GM23338 (cell line): ENCODE measurements at regions not wholly inside any gene's neighbourhood (a gene's known extent, or its start where the extent isn't known, plus 50 kb on each side); places are given as distances from the start of the nearest gene placed in this dataset.

ENCODE experiments used
- ATAC-seq: fragments of 200-7000 bp; cut with Tn5 transposase; 3 replicates; pipeline ENCODE4 v1.9.1; 2020
- DNase-seq: peaks from one replicate; pipeline ENCODE4 v3.0.0-alpha.2; 2015; ENCODE audit warnings: low spot score
- H2AFZ ChIP-seq: fragments of 200-600 bp; sonication (generic); 2 replicates; pipeline ENCODE4 v1.8.0; 2016; ENCODE audit warnings: antibody characterized with exemption, mild to moderate bottlenecking, moderate library complexity
- H3F3A ChIP-seq: fragments of 200-600 bp; sonication (generic); replicated peaks from 2 replicates; pipeline ENCODE4 v1.8.0; 2017; ENCODE audit warnings: antibody characterized with exemption, mixed run types, low read depth
- H3K27ac ChIP-seq: fragments of 200-600 bp; sonication (generic); 2 replicates; pipeline ENCODE4 v1.6.1; 2016; ENCODE audit warnings: low read depth
- H3K27me3 ChIP-seq: fragments of 200-600 bp; sonication (generic); 2 replicates; pipeline ENCODE4 v1.8.0; 2016; ENCODE audit warnings: mild to moderate bottlenecking, mixed run types, moderate library complexity; ENCODE audit not compliant: insufficient read depth
- H3K36me3 ChIP-seq: fragments of 200-600 bp; sonication (generic); 2 replicates; pipeline ENCODE4 v1.8.0; 2016; ENCODE audit warnings: mild to moderate bottlenecking; ENCODE audit not compliant: insufficient read depth
- H3K4me1 ChIP-seq: fragments of 200-600 bp; sonication (generic); 2 replicates; pipeline ENCODE4 v1.8.0; 2016; ENCODE audit warnings: mild to moderate bottlenecking, moderate library complexity; ENCODE audit not compliant: insufficient read depth
- H3K4me2 ChIP-seq: fragments of 200-600 bp; sonication (generic); 2 replicates; pipeline ENCODE4 v1.7.1; 2017; ENCODE audit warnings: mixed run types
- H3K4me3 ChIP-seq: fragments of 200-600 bp; sonication (generic); 2 replicates; pipeline ENCODE4 v1.6.1; 2016; ENCODE audit warnings: mixed run types
- H3K79me2 ChIP-seq: fragments of 200-600 bp; sonication (generic); replicated peaks from 2 replicates; pipeline ENCODE4 v1.8.0; 2017; ENCODE audit warnings: mild to moderate bottlenecking; ENCODE audit not compliant: insufficient read depth
- H3K9me2 ChIP-seq: fragments of 200-600 bp; sonication (generic); 2 replicates; pipeline ENCODE4 v1.8.0; 2017; ENCODE audit not compliant: insufficient read depth
- H4K20me1 ChIP-seq: fragments of 200-600 bp; sonication (generic); replicated peaks from 2 replicates; pipeline ENCODE4 v1.8.0; 2017; ENCODE audit warnings: mild to moderate bottlenecking; ENCODE audit not compliant: insufficient read depth
- H3K27ac Mint-ChIP-seq: 2 replicates; pipeline ENCODE4 v1.8.0; 2020; ENCODE audit warnings: inconsistent platforms, mild to moderate bottlenecking, moderate library complexity, mixed read lengths
- H3K27me3 Mint-ChIP-seq: 3 replicates; pipeline ENCODE4 v1.8.0; 2022; ENCODE audit warnings: low read depth, mild to moderate bottlenecking, moderate library complexity, mixed read lengths, inconsistent platforms; ENCODE audit not compliant: insufficient read depth, poor library complexity
- H3K36me3 Mint-ChIP-seq: 3 replicates; pipeline ENCODE4 v1.8.0; 2021; ENCODE audit warnings: low read depth, mild to moderate bottlenecking, inconsistent platforms, moderate library complexity, mixed read lengths
- H3K4me1 Mint-ChIP-seq: 3 replicates; pipeline ENCODE4 v1.8.0; 2020; ENCODE audit warnings: mild to moderate bottlenecking, inconsistent platforms, mixed read lengths
- H3K4me3 Mint-ChIP-seq: 3 replicates; pipeline ENCODE4 v1.8.0; 2021; ENCODE audit warnings: moderate library complexity, mild to moderate bottlenecking, inconsistent platforms, mixed read lengths
- H3K9me3 Mint-ChIP-seq: 3 replicates; pipeline ENCODE4 v1.8.0; 2020; ENCODE audit warnings: moderate library complexity, mild to moderate bottlenecking, inconsistent platforms, mixed read lengths
- CREB1 ChIP-seq: fragments of 250-450 bp; sonication (Bioruptor Pico); IDR thresholded peaks from 2 replicates; pipeline ENCODE4 v1.5.0; 2020; ENCODE audit warnings: low read depth, mild to moderate bottlenecking, moderate library complexity
- EZH2 ChIP-seq: fragments of 200-600 bp; sonication (generic); IDR thresholded peaks from one replicate; pipeline ENCODE4 v1.8.0; 2017; ENCODE audit warnings: antibody characterized with exemption, mild to moderate bottlenecking, low read depth; ENCODE audit not compliant: unreplicated experiment
- EZH2phosphoT487 ChIP-seq: fragments of 200-600 bp; sonication (generic); IDR thresholded peaks from one replicate; pipeline ENCODE4 v1.8.1; 2018; ENCODE audit warnings: antibody characterized with exemption; ENCODE audit not compliant: unreplicated experiment
- JUNB ChIP-seq: IDR thresholded peaks from one replicate; pipeline ENCODE4 v1.6.1; 2016; ENCODE audit warnings: antibody characterized with exemption; ENCODE audit not compliant: unreplicated experiment
- NANOG ChIP-seq: IDR thresholded peaks from 2 replicates; pipeline ENCODE4 v1.6.1; 2016; ENCODE audit warnings: antibody characterized with exemption, borderline replicate concordance
- POLR2AphosphoS5 ChIP-seq: IDR thresholded peaks from 2 replicates; pipeline ENCODE4 v1.6.1; 2016; ENCODE audit warnings: antibody characterized with exemption, low read depth
- STAT1 ChIP-seq: IDR thresholded peaks from one replicate; pipeline ENCODE4 v1.6.1; 2016; ENCODE audit warnings: antibody characterized with exemption; ENCODE audit not compliant: unreplicated experiment
- ZNF114 ChIP-seq: fragments of 250-450 bp; sonication (Bioruptor Pico); IDR thresholded peaks from 2 replicates; pipeline ENCODE4 v1.5.0; 2020; ENCODE audit warnings: mild to moderate bottlenecking, moderate library complexity
- ZNF331 ChIP-seq: fragments of 250-450 bp; sonication (Bioruptor Pico); IDR thresholded peaks from 2 replicates; pipeline ENCODE4 v1.5.0; 2020; ENCODE audit warnings: low read depth, mild to moderate bottlenecking, moderate library complexity
- TF ChIP-seq, protein P1 (sequence below): fragments of 250-450 bp; sonication (Bioruptor Pico); IDR thresholded peaks from 2 replicates; pipeline ENCODE4 v1.5.0; 2020; ENCODE audit warnings: mild to moderate bottlenecking, moderate library complexity
- TF ChIP-seq, protein P2 (sequence below): IDR thresholded peaks from 2 replicates; pipeline ENCODE4 v1.6.1; 2016; ENCODE audit warnings: antibody characterized with exemption
- TF ChIP-seq, protein P3 (sequence below): IDR thresholded peaks from one replicate; pipeline ENCODE4 v1.6.1; 2018; ENCODE audit warnings: antibody characterized with exemption; ENCODE audit not compliant: unreplicated experiment

DNA sequence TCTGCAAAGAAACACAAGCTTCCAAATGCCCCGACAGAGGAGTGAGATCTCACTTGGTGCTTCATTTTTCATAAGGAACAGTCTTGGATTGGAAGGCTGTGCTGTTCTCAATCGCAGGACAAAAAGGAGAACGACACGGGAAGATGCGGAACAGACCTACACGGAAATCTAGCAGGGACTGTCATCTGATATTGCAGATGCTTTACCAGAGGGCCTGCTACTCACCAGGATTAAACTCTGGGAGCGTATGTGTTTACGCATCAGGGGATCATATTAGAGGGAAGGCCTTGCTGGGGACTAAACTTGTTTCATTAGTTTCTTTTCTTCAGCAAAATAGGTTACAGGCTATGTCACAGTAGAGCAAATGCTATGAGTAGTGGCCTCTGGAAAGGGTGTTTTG lies 82.8 kb upstream of the EEPD1 start:
- no peak for TF ChIP-seq ZNF331 (CRISPR knock-in tag)
- no peak for TF ChIP-seq POLR2AphosphoS5
- no peak for TF ChIP-seq EZH2phosphoT487
- TF ChIP-seq, protein P1, sequence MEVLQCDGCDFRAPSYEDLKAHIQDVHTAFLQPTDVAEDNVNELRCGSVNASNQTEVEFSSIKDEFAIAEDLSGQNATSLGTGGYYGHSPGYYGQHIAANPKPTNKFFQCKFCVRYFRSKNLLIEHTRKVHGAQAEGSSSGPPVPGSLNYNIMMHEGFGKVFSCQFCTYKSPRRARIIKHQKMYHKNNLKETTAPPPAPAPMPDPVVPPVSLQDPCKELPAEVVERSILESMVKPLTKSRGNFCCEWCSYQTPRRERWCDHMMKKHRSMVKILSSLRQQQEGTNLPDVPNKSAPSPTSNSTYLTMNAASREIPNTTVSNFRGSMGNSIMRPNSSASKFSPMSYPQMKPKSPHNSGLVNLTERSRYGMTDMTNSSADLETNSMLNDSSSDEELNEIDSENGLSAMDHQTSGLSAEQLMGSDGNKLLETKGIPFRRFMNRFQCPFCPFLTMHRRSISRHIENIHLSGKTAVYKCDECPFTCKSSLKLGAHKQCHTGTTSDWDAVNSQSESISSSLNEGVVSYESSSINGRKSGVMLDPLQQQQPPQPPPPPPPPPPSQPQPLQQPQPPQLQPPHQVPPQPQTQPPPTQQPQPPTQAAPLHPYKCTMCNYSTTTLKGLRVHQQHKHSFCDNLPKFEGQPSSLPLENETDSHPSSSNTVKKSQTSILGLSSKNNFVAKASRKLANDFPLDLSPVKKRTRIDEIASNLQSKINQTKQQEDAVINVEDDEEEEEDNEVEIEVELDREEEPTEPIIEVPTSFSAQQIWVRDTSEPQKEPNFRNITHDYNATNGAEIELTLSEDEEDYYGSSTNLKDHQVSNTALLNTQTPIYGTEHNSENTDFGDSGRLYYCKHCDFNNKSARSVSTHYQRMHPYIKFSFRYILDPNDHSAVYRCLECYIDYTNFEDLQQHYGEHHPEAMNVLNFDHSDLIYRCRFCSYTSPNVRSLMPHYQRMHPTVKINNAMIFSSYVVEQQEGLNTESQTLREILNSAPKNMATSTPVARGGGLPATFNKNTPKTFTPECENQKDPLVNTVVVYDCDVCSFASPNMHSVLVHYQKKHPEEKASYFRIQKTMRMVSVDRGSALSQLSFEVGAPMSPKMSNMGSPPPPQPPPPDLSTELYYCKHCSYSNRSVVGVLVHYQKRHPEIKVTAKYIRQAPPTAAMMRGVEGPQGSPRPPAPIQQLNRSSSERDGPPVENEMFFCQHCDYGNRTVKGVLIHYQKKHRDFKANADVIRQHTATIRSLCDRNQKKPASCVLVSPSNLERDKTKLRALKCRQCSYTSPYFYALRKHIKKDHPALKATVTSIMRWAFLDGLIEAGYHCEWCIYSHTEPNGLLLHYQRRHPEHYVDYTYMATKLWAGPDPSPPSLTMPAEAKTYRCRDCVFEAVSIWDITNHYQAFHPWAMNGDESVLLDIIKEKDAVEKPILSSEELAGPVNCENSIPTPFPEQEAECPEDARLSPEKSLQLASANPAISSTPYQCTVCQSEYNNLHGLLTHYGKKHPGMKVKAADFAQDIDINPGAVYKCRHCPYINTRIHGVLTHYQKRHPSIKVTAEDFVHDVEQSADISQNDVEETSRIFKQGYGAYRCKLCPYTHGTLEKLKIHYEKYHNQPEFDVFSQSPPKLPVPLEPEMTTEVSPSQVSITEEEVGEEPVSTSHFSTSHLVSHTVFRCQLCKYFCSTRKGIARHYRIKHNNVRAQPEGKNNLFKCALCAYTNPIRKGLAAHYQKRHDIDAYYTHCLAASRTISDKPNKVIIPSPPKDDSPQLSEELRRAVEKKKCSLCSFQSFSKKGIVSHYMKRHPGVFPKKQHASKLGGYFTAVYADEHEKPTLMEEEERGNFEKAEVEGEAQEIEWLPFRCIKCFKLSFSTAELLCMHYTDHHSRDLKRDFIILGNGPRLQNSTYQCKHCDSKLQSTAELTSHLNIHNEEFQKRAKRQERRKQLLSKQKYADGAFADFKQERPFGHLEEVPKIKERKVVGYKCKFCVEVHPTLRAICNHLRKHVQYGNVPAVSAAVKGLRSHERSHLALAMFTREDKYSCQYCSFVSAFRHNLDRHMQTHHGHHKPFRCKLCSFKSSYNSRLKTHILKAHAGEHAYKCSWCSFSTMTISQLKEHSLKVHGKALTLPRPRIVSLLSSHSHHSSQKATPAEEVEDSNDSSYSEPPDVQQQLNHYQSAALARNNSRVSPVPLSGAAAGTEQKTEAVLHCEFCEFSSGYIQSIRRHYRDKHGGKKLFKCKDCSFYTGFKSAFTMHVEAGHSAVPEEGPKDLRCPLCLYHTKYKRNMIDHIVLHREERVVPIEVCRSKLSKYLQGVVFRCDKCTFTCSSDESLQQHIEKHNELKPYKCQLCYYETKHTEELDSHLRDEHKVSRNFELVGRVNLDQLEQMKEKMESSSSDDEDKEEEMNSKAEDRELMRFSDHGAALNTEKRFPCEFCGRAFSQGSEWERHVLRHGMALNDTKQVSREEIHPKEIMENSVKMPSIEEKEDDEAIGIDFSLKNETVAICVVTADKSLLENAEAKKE (CRISPR knock-in tag), result no peak
- TF ChIP-seq, protein P2, sequence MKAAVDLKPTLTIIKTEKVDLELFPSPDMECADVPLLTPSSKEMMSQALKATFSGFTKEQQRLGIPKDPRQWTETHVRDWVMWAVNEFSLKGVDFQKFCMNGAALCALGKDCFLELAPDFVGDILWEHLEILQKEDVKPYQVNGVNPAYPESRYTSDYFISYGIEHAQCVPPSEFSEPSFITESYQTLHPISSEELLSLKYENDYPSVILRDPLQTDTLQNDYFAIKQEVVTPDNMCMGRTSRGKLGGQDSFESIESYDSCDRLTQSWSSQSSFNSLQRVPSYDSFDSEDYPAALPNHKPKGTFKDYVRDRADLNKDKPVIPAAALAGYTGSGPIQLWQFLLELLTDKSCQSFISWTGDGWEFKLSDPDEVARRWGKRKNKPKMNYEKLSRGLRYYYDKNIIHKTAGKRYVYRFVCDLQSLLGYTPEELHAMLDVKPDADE, result no peak
- no peak for TF ChIP-seq STAT1
- TF ChIP-seq EZH2, result no peak
- TF ChIP-seq, protein P3, sequence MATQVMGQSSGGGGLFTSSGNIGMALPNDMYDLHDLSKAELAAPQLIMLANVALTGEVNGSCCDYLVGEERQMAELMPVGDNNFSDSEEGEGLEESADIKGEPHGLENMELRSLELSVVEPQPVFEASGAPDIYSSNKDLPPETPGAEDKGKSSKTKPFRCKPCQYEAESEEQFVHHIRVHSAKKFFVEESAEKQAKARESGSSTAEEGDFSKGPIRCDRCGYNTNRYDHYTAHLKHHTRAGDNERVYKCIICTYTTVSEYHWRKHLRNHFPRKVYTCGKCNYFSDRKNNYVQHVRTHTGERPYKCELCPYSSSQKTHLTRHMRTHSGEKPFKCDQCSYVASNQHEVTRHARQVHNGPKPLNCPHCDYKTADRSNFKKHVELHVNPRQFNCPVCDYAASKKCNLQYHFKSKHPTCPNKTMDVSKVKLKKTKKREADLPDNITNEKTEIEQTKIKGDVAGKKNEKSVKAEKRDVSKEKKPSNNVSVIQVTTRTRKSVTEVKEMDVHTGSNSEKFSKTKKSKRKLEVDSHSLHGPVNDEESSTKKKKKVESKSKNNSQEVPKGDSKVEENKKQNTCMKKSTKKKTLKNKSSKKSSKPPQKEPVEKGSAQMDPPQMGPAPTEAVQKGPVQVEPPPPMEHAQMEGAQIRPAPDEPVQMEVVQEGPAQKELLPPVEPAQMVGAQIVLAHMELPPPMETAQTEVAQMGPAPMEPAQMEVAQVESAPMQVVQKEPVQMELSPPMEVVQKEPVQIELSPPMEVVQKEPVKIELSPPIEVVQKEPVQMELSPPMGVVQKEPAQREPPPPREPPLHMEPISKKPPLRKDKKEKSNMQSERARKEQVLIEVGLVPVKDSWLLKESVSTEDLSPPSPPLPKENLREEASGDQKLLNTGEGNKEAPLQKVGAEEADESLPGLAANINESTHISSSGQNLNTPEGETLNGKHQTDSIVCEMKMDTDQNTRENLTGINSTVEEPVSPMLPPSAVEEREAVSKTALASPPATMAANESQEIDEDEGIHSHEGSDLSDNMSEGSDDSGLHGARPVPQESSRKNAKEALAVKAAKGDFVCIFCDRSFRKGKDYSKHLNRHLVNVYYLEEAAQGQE, result no peak
- no peak for TF ChIP-seq ZNF114 (CRISPR knock-in tag)
- no peak for TF ChIP-seq NANOG
- no peak for TF ChIP-seq CREB1 (CRISPR knock-in tag)
- no peak for TF ChIP-seq JUNB
- H3K4me3 Mint-ChIP-seq, result no peak overlapping the region
- no peak overlapping the region for H3K27ac ChIP-seq
- DNase-seq (no peak), ATAC-seq (no peak)
- H3K9me2 ChIP-seq, result peaks cover 3% of the 10 kb centered on the region; the same call in 1 of the 2 replicates
- H3K79me2 ChIP-seq, result no peaks in the 10 kb centered on the region
- H3K27me3 Mint-ChIP-seq, result peaks cover 5% of the 10 kb centered on the region
- no peak overlapping the region for H2AFZ ChIP-seq
- no peak overlapping the region for H3K27ac Mint-ChIP-seq
- no peaks in the 10 kb centered on the region for H3K36me3 ChIP-seq
- peaks cover 4% of the 10 kb centered on the region; the same call in 1 of the 3 replicates for H3K36me3 Mint-ChIP-seq
- H3K27me3 ChIP-seq, result no peaks in the 10 kb centered on the region
- peaks cover 8% of the 10 kb centered on the region; the same call in 2 of the 3 replicates for H3K9me3 Mint-ChIP-seq
- no peak overlapping the region for H3K4me2 ChIP-seq
- no peaks in the 10 kb centered on the region for H3F3A ChIP-seq
- H3K4me1 ChIP-seq, result no peaks in the 10 kb centered on the region
- H4K20me1 ChIP-seq, result no peaks in the 10 kb centered on the region
- no peak overlapping the region for H3K4me3 ChIP-seq
- peaks cover 4% of the 10 kb centered on the region; the same call in 1 of the 3 replicates for H3K4me1 Mint-ChIP-seq
